NCI-H345 treated with DMSO at 0.1 percent for 48 hours (cell line): ENCODE measurements at regions not wholly inside any gene's neighbourhood (a gene's known extent, or its start where the extent isn't known, plus 50 kb on each side); places are given as distances from the start of the nearest gene placed in this dataset.
A peak's percentile ranks its signal among the peaks of the same experiment; 100 is the strongest.
"Not testable (repeated sequence)": the region's sequence is repeated elsewhere in the genome, so short reads cannot be mapped to it uniquely, and the experiment has no call there.

Experiments used
- DNase-seq: peaks from one replicate; lab custom pipeline; 2025; ENCODE audit not compliant: unreplicated experiment; lab: John Stamatoyannopoulos, UW

- DNase-seq, result no peak
Observed at GRCh38 chr15:35693886-35694285, 147.9 kb upstream of the DPH6 start.

DNA sequence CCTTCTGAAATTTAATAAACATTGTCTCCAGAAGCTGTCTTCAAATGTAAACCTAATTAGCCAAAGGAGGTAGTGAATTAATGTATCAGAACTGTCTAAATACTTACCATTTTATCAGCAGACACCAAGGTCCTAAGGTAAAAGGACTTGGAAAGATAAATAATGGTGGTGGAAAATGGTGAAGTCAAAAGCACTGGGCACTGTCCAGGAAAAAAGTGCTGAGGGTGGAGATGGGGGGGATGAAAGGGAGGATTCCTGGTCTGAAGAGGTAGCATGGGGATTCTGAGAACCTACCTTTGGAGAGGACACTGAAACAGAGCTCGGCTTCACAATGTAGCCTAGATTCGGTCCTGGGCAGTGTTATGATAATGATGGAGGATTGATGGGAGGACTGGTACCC, 149.0 kb upstream of the DPH6 start:
- no peak for DNase-seq

GRCh38 chr15:35696767-35697231, 150.8 kb upstream of the DPH6 start:
- DNase-seq, result no peak

DNA sequence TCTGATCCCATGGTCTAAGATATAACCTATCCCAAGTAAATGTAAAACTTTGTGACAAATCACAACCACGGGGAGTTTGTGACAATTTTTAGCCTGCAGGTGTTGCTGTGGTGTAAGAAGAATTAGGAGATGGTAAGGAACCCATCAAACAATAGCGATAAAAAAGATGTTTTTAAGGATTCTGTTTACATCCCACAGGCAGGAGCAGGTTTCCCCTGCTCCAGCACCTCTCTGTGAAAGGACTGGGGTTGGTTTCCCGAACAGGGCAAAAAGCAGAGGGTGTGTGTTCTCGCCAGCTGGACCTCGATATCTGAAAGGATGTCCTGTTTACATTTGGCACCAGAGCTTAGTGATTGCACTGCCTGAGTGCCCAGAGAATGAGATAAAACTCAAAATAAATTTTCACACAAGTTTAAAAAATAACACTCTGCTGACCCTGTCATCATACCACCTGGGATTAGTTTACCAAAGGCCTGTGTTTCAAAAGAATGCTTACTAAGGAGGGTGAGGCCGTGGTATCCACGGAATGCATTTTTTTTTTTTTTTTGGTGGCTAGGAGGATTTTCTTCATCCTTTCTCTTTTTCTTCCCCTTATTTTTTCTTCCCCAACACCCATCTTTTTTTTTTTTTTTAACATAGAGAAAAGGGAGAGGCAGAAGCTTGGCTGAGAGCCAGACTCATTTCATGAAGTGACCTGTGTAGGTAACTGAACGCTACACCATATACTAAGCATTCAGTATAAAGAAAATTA, 151.8 kb upstream of the DPH6 start:
- DNase-seq, result peak; percentile 8

- DNase-seq, result no peak
Observed at GRCh38 chr15:35698331-35698730, 152.4 kb upstream of the DPH6 start.

DNA sequence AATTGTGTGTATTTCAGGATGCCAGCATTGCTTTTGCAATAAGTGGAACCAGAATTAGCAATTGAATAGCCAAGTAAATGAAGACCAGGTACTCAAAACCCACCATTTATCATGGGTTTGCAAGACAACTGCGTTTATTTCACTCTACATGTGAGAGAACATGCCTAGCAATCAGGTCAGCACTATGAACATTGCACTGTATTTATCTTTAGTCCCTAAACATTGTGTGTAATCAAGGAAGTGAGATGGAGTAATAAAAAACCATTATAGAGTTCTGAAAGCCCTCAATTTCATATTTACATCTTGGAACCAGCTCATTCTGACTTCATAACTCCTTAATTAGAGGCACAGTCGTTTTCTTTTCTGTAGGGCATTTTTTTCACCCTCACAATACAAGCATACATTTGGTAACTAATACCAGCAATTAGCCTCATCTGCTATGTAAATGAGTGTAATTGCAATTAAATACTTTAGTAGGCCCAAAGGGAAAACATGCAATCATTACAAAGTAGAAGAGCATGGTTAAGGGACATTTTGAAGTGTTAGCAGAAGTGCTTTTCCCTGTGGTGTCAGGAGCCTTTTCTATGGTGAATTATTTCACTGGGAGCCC, 153.1 kb upstream of the DPH6 start:
- no peak for DNase-seq

GRCh38 chr15:35700091-35700593, 154.2 kb upstream of the DPH6 start:
- DNase-seq, result not testable (repeated sequence)

- no peak for DNase-seq
Observed at GRCh38 chr15:35701402-35702046, 155.6 kb upstream of the DPH6 start.

- no peak for DNase-seq
Observed at GRCh38 chr15:35702946-35703495, 157.1 kb upstream of the DPH6 start.

DNA sequence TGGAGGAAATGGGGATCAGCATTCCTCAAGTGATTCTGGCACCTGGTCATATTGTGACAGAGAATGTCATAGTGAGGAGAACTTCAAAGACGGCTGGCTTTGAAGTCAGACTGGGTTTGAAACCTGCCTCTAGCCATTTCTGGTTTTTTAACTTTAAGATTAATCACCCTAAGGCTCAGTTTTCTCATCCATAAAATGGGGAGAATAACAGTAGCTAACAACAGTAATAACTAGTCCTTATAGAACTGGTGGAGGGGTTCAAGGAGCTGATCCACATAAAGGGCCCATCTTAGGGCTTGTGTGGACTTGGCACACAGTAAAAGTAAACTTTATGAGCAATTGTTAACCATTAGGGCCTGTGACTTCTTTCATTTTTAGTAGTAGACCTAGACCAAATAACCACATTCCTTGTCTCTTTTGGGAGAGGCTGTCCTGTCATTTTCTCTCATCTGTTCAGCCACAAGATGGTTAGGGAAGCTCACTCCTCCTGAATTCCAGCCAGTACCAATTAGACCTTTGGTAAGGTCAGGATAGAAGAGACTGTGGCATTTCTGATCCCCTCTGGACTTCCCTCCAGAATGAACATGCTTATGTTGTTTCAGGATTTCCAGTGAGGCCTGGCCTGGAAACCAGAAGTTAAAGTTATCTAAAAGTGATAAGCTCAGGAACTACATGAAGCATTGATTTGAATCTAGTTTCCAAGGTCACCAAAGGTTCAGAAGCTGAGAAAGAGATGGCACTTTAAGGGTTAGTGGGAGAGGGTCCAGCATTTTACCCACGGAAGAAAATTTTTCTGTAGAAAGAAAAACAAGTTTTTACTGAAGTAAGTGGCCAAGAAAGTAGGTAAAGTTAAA, 159.3 kb upstream of the DPH6 start:
- DNase-seq, result no peak

DNA sequence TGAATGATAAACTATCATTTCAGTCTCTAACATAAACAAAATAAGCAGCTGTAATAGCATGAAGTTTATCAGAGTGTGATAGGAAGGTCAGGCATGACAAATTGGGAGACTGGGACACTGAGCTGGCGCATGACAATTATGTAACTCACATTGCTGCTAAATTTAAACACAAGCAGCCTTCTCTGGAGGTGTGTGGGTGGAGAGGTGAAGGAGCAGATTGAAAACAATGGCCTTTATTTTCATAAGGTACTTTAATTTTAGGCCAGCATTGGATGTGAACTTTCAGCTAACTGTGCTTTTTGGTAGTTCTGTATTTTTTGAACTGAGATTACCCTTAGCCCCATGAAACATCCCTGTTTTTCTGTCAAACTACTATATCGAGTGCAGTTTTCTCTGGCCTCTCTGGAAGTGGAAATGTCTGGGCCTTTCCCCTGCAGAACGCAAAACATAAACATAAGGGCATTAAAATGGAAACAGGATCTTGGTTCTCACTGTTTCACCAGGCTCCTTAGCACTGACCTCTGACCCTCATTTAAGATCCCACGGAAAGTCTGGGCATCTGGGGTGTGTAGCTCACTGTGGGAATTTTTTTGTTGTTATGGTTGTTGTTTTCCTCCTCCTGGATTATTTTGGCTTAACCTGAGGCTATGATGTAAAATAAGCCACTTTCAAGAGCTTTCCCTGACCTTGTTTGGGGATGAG, 160.1 kb upstream of the DPH6 start:
- no peak for DNase-seq

DNA sequence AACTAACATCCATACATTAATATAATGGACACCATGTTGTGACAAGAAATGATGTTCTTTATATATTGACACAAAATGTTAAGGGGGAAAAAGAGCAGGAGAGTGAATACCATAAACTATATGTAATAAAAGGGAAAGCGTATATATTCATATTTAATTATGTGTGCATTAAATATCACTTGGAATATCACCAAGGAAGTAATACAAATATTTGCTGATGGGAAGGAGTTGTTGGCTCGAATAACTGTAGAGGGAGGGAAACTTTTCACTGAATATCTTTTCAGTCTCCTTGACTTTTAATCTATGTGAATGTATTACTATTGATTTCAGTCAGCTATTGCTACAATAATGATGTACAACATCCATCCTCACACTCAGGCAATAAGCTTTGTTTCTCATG, 167.0 kb upstream of the DPH6 start:
- no peak for DNase-seq

DNA sequence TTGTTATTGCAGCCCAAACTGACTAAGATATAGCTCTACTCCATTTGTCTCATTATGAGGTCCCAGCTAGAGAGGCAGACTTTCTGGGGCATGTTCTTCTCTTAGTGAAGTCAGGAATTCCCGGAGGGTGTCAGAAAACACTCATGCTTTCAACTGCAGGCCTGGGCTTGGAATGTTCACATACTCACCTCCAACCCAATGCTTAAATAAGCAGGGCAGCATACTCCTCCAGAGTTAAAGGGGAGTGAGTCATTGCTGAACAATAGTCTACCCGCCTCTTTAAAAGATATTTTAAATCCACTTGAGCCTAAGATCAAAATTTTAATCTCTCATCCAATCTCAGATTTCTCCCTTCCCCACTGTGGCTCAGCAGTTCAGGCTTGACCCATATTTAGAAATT, 167.8 kb upstream of the DPH6 start:
- no peak for DNase-seq

- DNase-seq, result no peak
Observed at GRCh38 chr15:35717721-35718120, 171.8 kb upstream of the DPH6 start.

- no peak for DNase-seq
Observed at GRCh38 chr15:35720019-35720418, 174.1 kb upstream of the DPH6 start.

DNA sequence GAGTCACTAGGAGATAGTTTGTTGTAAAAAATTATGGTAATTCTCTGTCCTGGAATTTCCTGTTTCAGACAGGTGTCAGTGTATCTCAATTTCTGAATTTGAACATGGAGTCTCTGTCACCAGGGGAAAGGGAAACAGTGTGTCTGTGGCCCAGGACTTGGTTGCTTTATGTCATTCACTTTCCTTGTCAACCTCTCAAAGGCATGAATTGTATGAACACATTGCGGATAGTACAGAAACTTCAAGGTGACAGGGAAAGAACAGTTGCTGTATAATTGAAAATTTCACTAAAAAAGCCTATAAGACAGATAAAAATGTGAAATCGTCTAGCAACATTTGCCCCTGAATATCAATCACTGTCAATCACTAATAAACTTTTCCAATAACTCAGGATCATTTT, 175.0 kb upstream of the DPH6 start:
- no peak for DNase-seq

DNA sequence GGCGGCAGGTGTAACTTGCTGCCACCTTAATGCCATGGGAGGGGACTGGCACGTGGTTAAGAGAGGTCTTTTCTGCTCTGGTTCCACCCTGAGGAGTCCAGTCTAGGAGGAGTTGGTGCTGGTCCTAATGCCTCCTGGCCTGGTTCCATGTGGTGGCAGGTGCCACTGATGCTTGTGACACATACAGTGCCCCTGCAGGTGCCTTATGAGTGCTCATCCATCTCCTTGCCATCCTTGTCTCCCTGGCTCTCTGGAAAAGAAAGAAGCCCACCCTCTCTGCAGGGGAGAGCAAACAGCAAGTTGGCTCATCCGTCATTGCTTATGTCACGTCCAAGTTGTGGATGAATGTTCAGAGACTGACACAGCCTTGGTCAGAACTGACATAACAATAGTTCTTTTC, 175.8 kb upstream of the DPH6 start:
- peak; percentile 56 for DNase-seq

- DNase-seq, result no peak
Observed at GRCh38 chr15:35722501-35722900, 176.5 kb upstream of the DPH6 start.

DNA sequence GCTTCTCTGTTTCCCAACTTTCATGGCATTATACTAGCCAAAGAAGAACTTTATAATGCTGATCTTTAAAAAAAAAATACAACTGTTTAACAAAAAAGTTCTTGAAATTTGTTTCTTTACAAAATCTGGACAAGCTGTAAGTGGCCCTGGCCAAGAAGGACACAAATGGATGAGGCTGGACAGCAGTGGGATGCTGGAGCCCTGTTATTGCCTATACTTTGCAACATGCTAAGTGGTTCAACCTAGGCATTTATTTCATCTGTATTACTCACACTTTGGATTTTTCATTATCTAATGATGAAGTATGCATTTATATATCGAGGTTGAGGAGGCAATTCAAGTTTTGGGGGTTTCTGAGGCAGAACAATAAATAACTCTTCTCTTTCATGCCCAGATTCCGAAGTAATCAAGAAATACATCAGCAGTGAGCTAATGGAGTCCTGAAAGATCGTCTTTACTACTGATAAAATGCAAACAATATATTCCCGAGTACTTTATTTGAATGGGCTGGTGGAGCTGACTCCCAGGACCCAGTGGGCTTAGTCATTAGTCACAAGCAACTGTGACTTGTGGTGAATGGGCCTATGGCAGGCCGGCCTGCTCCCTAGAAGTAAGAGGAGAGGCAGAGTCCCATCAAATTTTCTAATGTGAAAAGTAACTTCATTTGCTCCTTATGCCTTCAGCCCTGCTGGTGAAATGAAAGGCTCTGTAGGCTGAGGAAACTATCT, 177.3 kb upstream of the DPH6 start:
- no peak for DNase-seq

- no peak for DNase-seq
Observed at GRCh38 chr15:35723852-35724251, 177.9 kb upstream of the DPH6 start.
